WERI-Rb-1 (cell line): ENCODE measurements at regions not wholly inside any gene's neighbourhood (a gene's known extent, or its start where the extent isn't known, plus 50 kb on each side); places are given as distances from the start of the nearest gene placed in this dataset.

ENCODE experiments used
- DNase-seq: peaks from one replicate; pipeline ENCODE4 v3.0.0-alpha.2; 2020
- H3K27ac ChIP-seq: fragments of 250-450 bp; sonication (Bioruptor Pico); 2 replicates; pipeline ENCODE4 v1.5.1; 2020; ENCODE audit warnings: mild to moderate bottlenecking, moderate library complexity
- H3K27me3 ChIP-seq: fragments of 250-450 bp; sonication (Bioruptor Pico); 2 replicates; pipeline ENCODE4 v1.5.1; 2021; ENCODE audit warnings: mild to moderate bottlenecking, low read depth, moderate library complexity; ENCODE audit not compliant: insufficient read depth, severe bottlenecking
- H3K36me3 ChIP-seq: fragments of 250-450 bp; sonication (Bioruptor Pico); 2 replicates; pipeline ENCODE4 v1.5.1; 2020; ENCODE audit warnings: mild to moderate bottlenecking, moderate library complexity
- H3K4me3 ChIP-seq: 2 replicates; pipeline ENCODE4 v1.5.1; 2011; ENCODE audit warnings: low read depth, mild to moderate bottlenecking, control low read depth, low read length
- H3K9me3 ChIP-seq: fragments of 250-450 bp; sonication (Bioruptor Pico); 2 replicates; pipeline ENCODE4 v1.5.1; 2021; ENCODE audit warnings: mild to moderate bottlenecking, moderate library complexity; ENCODE audit not compliant: severe bottlenecking
- CTCF ChIP-seq: IDR thresholded peaks from 2 replicates; pipeline ENCODE4 v1.5.1; 2011; ENCODE audit warnings: low read depth, mild to moderate bottlenecking, control low read depth, inconsistent platforms, low read length

GRCh38 chr5:168177831-168178450, 113.5 kb upstream of the WWC1 start:
- Histone ChIP-seq H3K9me3 (no peaks in the 10 kb centered on the region), H3K27ac (peak overlapping the region; percentile 50), H3K36me3 (no peaks in the 10 kb centered on the region), H3K4me3 (peak overlapping the region; percentile 2; the same call in 1 of the 2 replicates), H3K27me3 (no peaks in the 10 kb centered on the region)
- TF ChIP-seq CTCF: peak; percentile 49
- DNase-seq: peak; percentile 66

GRCh38 chr5:168179192-168179593, 112.3 kb upstream of the WWC1 start:
- Histone ChIP-seq H3K27me3 (no peaks in the 10 kb centered on the region), H3K36me3 (no peaks in the 10 kb centered on the region), H3K9me3 (no peaks in the 10 kb centered on the region), H3K4me3 (no peak overlapping the region), H3K27ac (no peak overlapping the region)
- DNase-seq: no peak
- no peak for TF ChIP-seq CTCF

GRCh38 chr5:168182269-168182668, 109.2 kb upstream of the WWC1 start:
- TF ChIP-seq CTCF: no peak
- Histone ChIP-seq H3K27me3 (no peaks in the 10 kb centered on the region), H3K9me3 (no peaks in the 10 kb centered on the region), H3K36me3 (no peaks in the 10 kb centered on the region), H3K4me3 (no peak overlapping the region), H3K27ac (no peak overlapping the region)
- no peak for DNase-seq

GRCh38 chr5:168184103-168184502, 107.3 kb upstream of the WWC1 start:
- Histone ChIP-seq H3K36me3 (no peaks in the 10 kb centered on the region), H3K4me3 (no peak overlapping the region), H3K27ac (no peak overlapping the region), H3K9me3 (no peaks in the 10 kb centered on the region), H3K27me3 (no peaks in the 10 kb centered on the region)
- DNase-seq: no peak
- no peak for TF ChIP-seq CTCF

- no peaks in the 10 kb centered on the region for H3K27me3 ChIP-seq
- H3K9me3 ChIP-seq: no peaks in the 10 kb centered on the region
- TF ChIP-seq CTCF: no peak
- H3K4me3 ChIP-seq: no peak overlapping the region
- no peaks in the 10 kb centered on the region for H3K36me3 ChIP-seq
- H3K27ac ChIP-seq: no peak overlapping the region
- DNase-seq: no peak
These were observed 105.0 kb upstream of the WWC1 start for GRCh38 chr5:168186289-168187074.
